GM19025 (cell line): ENCODE measurements at regions not wholly inside any gene's neighbourhood (a gene's known extent, or its start where the extent isn't known, plus 50 kb on each side); places are given as distances from the start of the nearest gene placed in this dataset.

Source experiments
- ATAC-seq: cut with Tn5 transposase; IDR thresholded peaks from one replicate; pipeline ENCODE4 v1.9.1; 2021; ENCODE audit warnings: mild to moderate bottlenecking, low read depth, moderate library complexity; ENCODE audit not compliant: unreplicated experiment

GRCh38 chr10:50936335-50936734 is 50.9 kb upstream of the A1CF start:
- ATAC-seq, result no peak

DNA sequence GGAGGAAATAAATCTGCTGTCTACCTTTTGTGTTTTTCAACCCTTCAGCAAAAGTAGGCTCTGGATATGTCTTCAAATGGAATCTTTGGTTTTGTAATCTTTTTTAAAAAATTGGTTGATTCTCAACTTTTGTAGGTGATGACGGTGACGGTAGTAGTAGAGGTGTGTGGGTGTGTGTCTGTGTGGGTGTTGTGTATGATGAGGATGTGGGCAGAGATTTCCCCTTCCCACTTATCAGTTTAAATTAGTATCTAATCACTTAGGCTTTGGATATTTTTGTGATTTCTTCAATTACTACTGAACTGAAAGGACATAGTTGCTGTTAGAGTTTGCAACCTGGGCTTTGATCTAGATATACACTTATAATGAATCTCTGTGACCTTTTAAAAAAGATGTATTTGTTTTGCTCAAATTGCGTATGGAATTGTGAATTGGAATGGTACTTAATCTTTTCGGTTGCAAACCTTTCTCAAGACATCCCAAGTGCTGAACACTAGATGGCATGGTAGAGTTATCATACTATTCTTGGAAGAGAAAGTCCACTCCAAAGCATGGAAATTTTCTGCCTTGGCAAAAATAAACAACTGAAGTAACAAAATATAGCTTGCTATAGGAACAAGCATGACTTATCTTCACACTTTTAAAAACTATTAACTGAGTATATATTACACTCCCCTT is 51.9 kb upstream of the A1CF start:
- no peak for ATAC-seq

- ATAC-seq, result no peak
These were observed 56.2 kb upstream of the A1CF start for GRCh38 chr10:50941629-50942028.

- no peak for ATAC-seq
These were observed 61.8 kb upstream of the A1CF start for GRCh38 chr10:50946991-50947781.

- ATAC-seq, result no peak
These were observed 65.9 kb upstream of the A1CF start for GRCh38 chr10:50951365-50951764.

DNA sequence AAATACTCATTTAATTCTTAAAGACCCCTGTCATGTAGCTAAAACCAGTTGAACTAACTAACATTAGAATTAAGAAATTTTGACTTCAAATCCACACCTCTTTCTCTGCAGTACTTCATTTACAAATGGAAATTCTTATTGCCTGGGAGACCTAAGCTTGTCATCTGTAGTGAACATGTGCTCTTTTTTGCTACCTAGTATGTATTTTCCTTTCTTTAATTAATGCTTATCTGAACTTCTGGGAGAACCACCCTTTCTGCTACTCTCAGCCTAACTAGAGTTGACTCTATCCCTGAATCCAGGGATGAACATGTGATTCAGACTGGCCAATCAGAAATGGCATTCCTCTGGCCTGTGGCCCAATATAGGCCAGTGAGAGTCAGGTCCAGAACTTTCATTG is 75.9 kb upstream of the A1CF start:
- ATAC-seq, result no peak

DNA sequence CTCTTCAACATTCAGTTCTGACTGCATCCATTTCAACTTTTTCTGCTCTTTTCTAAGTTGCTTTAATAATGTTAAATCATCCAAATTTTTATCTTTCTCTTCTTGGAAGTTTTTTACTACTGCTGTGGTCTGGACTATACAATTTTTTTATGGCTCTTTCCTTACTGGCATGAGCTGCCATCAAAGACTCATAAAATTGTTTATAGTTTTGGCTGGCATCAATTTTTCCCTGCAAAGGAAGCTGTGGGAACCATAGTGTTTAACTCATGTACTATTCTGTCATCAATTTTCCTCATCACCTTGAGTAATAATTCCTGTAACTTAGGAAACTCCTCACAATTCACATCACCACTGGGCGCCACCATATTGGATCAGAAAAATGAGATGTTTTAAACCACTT is 77.6 kb upstream of the A1CF start:
- no peak for ATAC-seq

- no peak for ATAC-seq
These were observed 83.1 kb upstream of the A1CF start for GRCh38 chr10:50968386-50969091.

- ATAC-seq, result peak; percentile 47
These were observed 87.2 kb upstream of the A1CF start for GRCh38 chr10:50972591-50972990.

DNA sequence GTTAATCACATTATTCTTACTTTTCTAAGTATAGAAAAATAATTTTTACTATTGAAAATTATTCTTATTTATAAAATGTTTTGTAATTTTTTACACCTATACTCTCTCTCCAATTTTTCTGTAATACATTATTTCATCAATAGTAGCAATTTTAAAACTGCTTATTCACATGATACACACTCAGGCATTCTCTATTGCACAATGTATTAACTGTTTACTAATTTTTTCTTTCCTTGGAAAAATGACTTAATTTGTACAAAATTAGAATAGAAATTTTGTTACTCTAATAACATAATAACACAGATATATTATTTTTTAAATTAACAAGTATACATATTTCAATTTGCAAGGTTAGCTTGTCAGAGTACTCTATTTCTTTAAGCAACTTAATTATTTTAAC is 92.9 kb upstream of the PRKG1 start:
- ATAC-seq, result no peak

DNA sequence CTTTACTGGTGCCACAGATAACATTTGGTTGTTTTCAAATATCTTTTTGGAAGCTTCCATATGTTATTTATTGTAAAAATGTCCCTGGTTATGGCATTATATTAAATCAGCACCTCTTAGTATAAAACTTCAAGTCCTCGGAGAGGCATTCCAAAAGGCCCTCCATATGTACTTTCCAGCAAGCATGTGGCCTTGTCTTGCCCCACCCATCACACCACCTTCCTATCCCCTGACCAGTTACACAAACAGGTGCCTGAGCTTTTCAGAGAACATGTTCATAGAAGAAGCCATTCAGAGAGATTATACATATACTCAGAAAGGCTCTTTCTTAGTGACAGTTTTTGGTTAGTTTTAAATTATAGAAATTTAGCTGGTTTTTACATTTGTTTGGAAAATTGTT is 92.4 kb upstream of the PRKG1 start:
- no peak for ATAC-seq

- no peak for ATAC-seq
These were observed 91.3 kb upstream of the PRKG1 start for GRCh38 chr10:50982989-50983388.

- ATAC-seq, result no peak
These were observed 86.4 kb upstream of the PRKG1 start for GRCh38 chr10:50987934-50988333.

GRCh38 chr10:50988792-50989191 is 85.5 kb upstream of the PRKG1 start:
- ATAC-seq, result no peak

- ATAC-seq, result no peak
These were observed 83.5 kb upstream of the PRKG1 start for GRCh38 chr10:50990568-50991455.

DNA sequence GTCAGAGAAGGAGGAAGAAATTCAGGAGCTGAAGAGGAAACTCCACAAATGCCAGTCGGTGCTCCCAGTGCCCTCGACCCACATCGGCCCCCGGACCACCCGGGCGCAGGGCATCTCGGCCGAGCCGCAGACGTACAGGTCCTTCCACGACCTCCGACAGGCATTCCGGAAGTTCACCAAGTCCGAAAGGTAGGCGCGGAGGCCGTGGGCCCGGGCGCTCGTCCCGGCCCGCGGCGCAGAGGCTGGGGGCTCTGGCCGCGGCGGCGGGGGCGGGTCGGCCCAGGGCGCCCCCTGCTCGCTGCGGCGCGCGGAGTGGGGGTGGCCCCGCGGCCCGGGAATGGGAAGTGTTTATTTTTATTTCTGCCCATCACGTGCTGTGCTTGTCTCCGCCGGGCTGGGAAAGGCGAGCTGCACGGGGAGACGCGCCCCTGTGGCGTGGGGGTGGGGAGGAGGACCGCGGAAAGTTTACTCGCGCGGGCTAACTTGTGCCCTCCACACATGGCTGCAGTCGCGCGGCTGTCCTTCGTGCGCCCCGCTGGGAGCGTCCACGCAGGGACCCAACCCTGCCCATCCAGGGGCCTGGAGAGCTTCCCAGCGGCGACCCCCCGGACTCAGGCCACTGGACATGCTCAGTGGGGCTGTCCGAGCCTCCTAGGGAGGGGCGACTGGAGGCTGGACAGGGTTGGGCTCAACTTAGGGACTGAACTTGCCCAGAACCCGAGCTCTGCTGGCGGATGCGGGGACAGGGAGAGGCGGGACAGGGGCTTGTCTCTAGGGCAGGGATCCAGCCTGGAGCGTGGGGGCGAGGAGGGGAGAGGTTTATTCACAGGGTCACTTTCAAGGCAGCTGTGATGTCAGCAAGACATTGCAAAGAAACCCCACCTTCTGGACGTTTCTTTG is 82.6 kb upstream of the PRKG1 start:
- ATAC-seq, result no peak

DNA sequence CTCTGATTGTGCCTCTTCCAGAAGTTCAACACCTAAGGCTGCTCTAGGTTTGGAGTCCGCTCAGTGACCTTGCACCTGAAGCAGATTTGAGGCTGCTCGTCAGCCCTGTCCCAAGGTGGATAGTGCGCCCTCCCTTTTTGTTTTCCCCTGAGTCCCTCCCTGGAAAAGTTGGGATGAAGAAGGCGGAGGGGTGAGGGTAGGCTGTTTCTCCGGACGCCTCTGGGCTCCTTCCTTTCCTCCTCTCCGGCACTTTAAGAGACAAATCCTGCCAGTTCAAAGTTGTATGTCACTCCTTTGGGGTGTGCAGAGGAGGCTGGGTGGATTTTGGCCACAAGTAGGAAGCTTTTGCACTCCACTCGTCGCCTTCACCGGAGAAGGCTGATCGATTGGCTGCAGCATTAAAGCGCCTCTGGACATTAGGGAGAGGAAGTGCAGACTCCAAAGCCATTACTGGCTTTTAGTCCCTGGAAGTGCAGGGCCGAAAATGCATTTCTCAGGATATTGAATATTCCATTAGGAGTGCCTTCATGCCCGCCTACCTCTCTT is 81.9 kb upstream of the PRKG1 start:
- no peak for ATAC-seq

DNA sequence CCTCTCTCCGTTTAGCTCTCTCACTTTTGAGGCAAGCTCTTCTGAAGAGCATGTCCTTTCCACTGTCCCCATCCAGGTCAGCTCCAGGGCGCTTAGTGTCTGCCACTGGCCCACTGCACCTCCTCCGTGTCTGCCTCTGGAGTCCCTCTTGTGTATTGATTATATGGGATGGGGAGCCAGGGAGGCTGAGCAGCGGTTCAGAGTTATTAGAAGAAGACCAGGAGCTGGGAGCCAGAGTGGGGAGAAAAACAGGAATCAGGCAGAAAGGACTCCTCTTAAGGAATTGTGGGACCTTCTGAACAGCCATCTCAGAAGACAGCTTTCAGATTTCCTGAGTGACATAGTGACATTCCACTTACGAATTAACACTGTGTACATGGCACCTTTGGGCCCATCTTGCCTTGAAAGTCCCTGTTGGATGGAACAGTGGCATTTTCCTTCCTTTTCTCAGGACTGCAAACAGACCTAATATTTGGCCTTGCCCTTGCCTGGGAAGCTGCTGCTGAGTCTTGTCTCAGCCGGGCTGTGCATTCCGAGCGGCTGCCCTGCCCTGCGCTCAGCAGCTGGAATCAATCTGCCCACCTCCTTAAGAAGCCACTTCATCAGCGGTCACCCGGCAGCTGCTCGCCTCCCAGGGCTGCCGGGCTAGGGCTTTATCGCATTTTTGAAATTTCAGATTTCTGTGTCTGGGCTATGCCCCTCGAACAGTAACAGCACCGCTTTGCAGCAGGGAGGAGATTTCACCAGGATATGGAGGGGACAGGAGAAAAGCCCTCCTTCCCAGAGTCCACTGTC is 81.1 kb upstream of the PRKG1 start:
- no peak for ATAC-seq
